Hematopoietic multipotent progenitor cell treated with erythropoietin and hydrocortisone succinate and interleukin-3 and kit ligand, for 17 days (in vitro differentiated cells): ENCODE measurements at regions not wholly inside any gene's neighbourhood (a gene's known extent, or its start where the extent isn't known, plus 50 kb on each side); places are given as distances from the start of the nearest gene placed in this dataset.
"Not testable (repeated sequence)": the region's sequence is repeated elsewhere in the genome, so short reads cannot be mapped to it uniquely, and the experiment has no call there.

Source experiments
- DNase-seq: peaks from one replicate; pipeline ENCODE4 v3.0.0-alpha.2; 2015; ENCODE audit warnings: low spot score

- no peak for DNase-seq
Measured at GRCh38 chr14:106619606-106620005, 1093.2 kb downstream of the TMEM121 start.

- no peak for DNase-seq
Measured at GRCh38 chr14:106620368-106620767, 1094.0 kb downstream of the TMEM121 start.

- DNase-seq, result no peak
Measured at GRCh38 chr14:106622200-106622745, 1095.9 kb downstream of the TMEM121 start.

- no peak for DNase-seq
Measured at GRCh38 chr14:106625186-106625585, 1098.8 kb downstream of the TMEM121 start.

GRCh38 chr14:106626469-106626868 lies 1100.1 kb downstream of the TMEM121 start:
- DNase-seq, result not testable (repeated sequence)

- peak; percentile 61 for DNase-seq
Measured at GRCh38 chr14:106626942-106627588, 1100.7 kb downstream of the TMEM121 start.

GRCh38 chr14:106631879-106632278 lies 1105.5 kb downstream of the TMEM121 start:
- DNase-seq, result no peak

GRCh38 chr14:106633721-106634120 lies 1107.3 kb downstream of the TMEM121 start:
- DNase-seq, result peak; percentile 43

GRCh38 chr14:106635569-106635968 lies 1109.2 kb downstream of the TMEM121 start:
- no peak for DNase-seq

- DNase-seq, result peak; percentile 17
Measured at GRCh38 chr14:106638786-106639452, 1112.5 kb downstream of the TMEM121 start.

- no peak for DNase-seq
Measured at GRCh38 chr14:106642090-106642489, 1115.7 kb downstream of the TMEM121 start.

GRCh38 chr14:106642971-106643370 lies 1116.6 kb downstream of the TMEM121 start:
- DNase-seq, result not testable (repeated sequence)

GRCh38 chr14:106648874-106649273 lies 1122.5 kb downstream of the TMEM121 start:
- not testable (repeated sequence) for DNase-seq

- no peak for DNase-seq
Measured at GRCh38 chr14:106651016-106651415, 1124.6 kb downstream of the TMEM121 start.

- DNase-seq, result no peak
Measured at GRCh38 chr14:106652494-106652893, 1126.1 kb downstream of the TMEM121 start.

GRCh38 chr14:106657460-106657859 lies 1131.1 kb downstream of the TMEM121 start:
- no peak for DNase-seq

- not testable (repeated sequence) for DNase-seq
Measured at GRCh38 chr14:106658066-106658860, 1131.9 kb downstream of the TMEM121 start.

GRCh38 chr14:106661561-106661960 lies 1135.2 kb downstream of the TMEM121 start:
- not testable (repeated sequence) for DNase-seq

GRCh38 chr14:106662936-106663550 lies 1136.7 kb downstream of the TMEM121 start:
- DNase-seq, result no peak

- peak; percentile 68 for DNase-seq
Measured at GRCh38 chr14:106663805-106664410, 1137.5 kb downstream of the TMEM121 start.

GRCh38 chr14:106665814-106666213 lies 1139.4 kb downstream of the TMEM121 start:
- no peak for DNase-seq

GRCh38 chr14:106666341-106666740 lies 1140.0 kb downstream of the TMEM121 start:
- no peak for DNase-seq
